PFSK-1 (cell line): ENCODE measurements at regions not wholly inside any gene's neighbourhood (a gene's known extent, or its start where the extent isn't known, plus 50 kb on each side); places are given as distances from the start of the nearest gene placed in this dataset.

Experiments
- FOXP2 ChIP-seq: optimal IDR thresholded peaks from 2 replicates; pipeline ENCODE3; 2011; ENCODE audit warnings: borderline replicate concordance, control low read depth, inconsistent platforms; ENCODE audit not compliant: insufficient read depth; ENCODE audit errors: extremely low read length, extremely low read depth
- POLR2AphosphoS5 ChIP-seq: IDR thresholded peaks from 2 replicates; pipeline ENCODE4 v1.6.1; 2012; ENCODE audit warnings: low read depth, mild to moderate bottlenecking, control low read depth, low read length, moderate library complexity
- REST ChIP-seq, 2 experiments: IDR thresholded peaks; 2 replicates each; pipeline versions ENCODE4 v1.6.1 to v1.8.0; 2011 to 2012; ENCODE audit warnings: low read depth in 2 of 2, low read length in 2 of 2, control low read depth in 1 of 2, inconsistent platforms in 1 of 2, mild to moderate bottlenecking in 1 of 2, moderate library complexity in 1 of 2; ENCODE audit not compliant: insufficient read depth in 1 of 2
- SIN3A ChIP-seq: IDR thresholded peaks from 2 replicates; pipeline ENCODE4 v1.6.1; 2012; ENCODE audit warnings: mild to moderate bottlenecking, low read length, moderate library complexity, borderline replicate concordance; ENCODE audit not compliant: insufficient read depth
- TAF1 ChIP-seq: IDR thresholded peaks from 2 replicates; pipeline ENCODE4 v1.6.1; 2012; ENCODE audit warnings: low read length, control low read depth, borderline replicate concordance; ENCODE audit not compliant: insufficient read depth

DNA sequence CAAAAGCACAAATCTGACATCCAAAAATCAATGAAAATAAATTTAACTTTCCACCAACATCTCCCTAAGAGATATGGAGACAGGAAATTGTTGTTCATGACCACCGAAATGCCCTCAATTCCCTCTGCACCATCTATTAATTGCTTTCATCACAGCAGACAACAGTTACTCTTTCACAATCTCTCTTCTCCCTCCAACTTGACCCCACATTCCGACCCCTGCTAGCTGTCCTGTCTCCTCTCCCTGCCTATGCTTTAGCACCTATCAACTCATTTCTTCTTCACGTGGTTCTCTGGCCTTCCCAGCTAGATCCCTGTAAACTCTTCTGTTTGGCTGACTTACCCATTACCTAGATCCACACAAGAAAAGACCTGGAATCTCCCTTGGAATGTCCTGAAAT lies 173.9 kb upstream of the ADAMTS9 start:
- TF ChIP-seq TAF1 (no peak), SIN3A (no peak), POLR2AphosphoS5 (no peak), REST (IDR thresholded peaks at IDR 0.05; ENCODE audit: insufficient read depth in 1 of 2, low read depth in 2 of 2, low read length in 2 of 2) (no peak), FOXP2 (no peak)
